Dendritic cell treated with granulocyte-macrophage colony-stimulating factor and Interleukin-4, amounts not matched to agents 40 ng/mL and 50 ng/mL, for 4 days (primary cell): ENCODE measurements at regions not wholly inside any gene's neighbourhood (a gene's known extent, or its start where the extent isn't known, plus 50 kb on each side); places are given as distances from the start of the nearest gene placed in this dataset.
"Not testable (repeated sequence)": the region's sequence is repeated elsewhere in the genome, so short reads cannot be mapped to it uniquely, and the experiment has no call there.

Experiments used
- H3K27ac Mint-ChIP-seq: one replicate; pipeline ENCODE4 v1.8.0; 2022; ENCODE audit warnings: mild to moderate bottlenecking, mixed read lengths
- H3K27me3 Mint-ChIP-seq: one replicate; pipeline ENCODE4 v1.8.0; 2022; ENCODE audit warnings: mild to moderate bottlenecking, mixed read lengths
- H3K36me3 Mint-ChIP-seq: one replicate; pipeline ENCODE4 v1.8.0; 2022; ENCODE audit warnings: low read depth, mixed read lengths
- H3K4me1 Mint-ChIP-seq: one replicate; pipeline ENCODE4 v1.8.0; 2022; ENCODE audit warnings: low read depth, mixed read lengths
- H3K4me3 Mint-ChIP-seq: one replicate; pipeline ENCODE4 v1.8.0; 2022; ENCODE audit warnings: mild to moderate bottlenecking, moderate library complexity, mixed read lengths
- H3K9me3 Mint-ChIP-seq: one replicate; pipeline ENCODE4 v1.8.0; 2022; ENCODE audit warnings: mixed read lengths
- intact Hi-C: fragments of 100-400 bp; cut with micrococcal nuclease; formaldehyde crosslinking; loops from one replicate; pipeline ENCODE4 v1.15.0; 2022

GRCh38 chr10:80855348-80855971 is 317.8 kb downstream of the SH2D4B start:
- H3K36me3 Mint-ChIP-seq, result no peaks in the 10 kb centered on the region
- no peaks in the 10 kb centered on the region for H3K27me3 Mint-ChIP-seq
- no peaks in the 10 kb centered on the region for H3K4me1 Mint-ChIP-seq
- no peak overlapping the region for H3K27ac Mint-ChIP-seq
- H3K4me3 Mint-ChIP-seq, result no peak overlapping the region
- intact Hi-C loops, result no loop called here
- no peaks in the 10 kb centered on the region for H3K9me3 Mint-ChIP-seq

GRCh38 chr10:80856186-80856585 is 318.5 kb downstream of the SH2D4B start:
- Mint-ChIP-seq H3K4me1 (no peaks in the 10 kb centered on the region), H3K4me3 (no peak overlapping the region), H3K36me3 (no peaks in the 10 kb centered on the region), H3K27me3 (no peaks in the 10 kb centered on the region), H3K9me3 (no peaks in the 10 kb centered on the region), H3K27ac (no peak overlapping the region)
- intact Hi-C loops, result no loop called here

- H3K4me3 Mint-ChIP-seq, H3K36me3 Mint-ChIP-seq, H3K27me3 Mint-ChIP-seq, H3K27ac Mint-ChIP-seq, intact Hi-C loops, H3K9me3 Mint-ChIP-seq, H3K4me1 Mint-ChIP-seq: not testable (repeated sequence)
Measured at GRCh38 chr10:80859279-80859678, 321.6 kb downstream of the SH2D4B start.

GRCh38 chr10:80860719-80861118 is 323.0 kb downstream of the SH2D4B start:
- Mint-ChIP-seq H3K4me3 (no peak overlapping the region), H3K9me3 (no peaks in the 10 kb centered on the region), H3K27ac (no peak overlapping the region), H3K4me1 (no peaks in the 10 kb centered on the region), H3K27me3 (no peaks in the 10 kb centered on the region), H3K36me3 (no peaks in the 10 kb centered on the region)
- intact Hi-C loops, result no loop called here

GRCh38 chr10:80861882-80862281 is 324.2 kb downstream of the SH2D4B start:
- Mint-ChIP-seq H3K4me3 (no peak overlapping the region), H3K36me3 (no peaks in the 10 kb centered on the region), H3K27ac (no peak overlapping the region), H3K9me3 (no peaks in the 10 kb centered on the region), H3K4me1 (no peaks in the 10 kb centered on the region), H3K27me3 (no peaks in the 10 kb centered on the region)
- intact Hi-C loops, result no loop called here

- Mint-ChIP-seq H3K4me3 (no peak overlapping the region), H3K4me1 (no peaks in the 10 kb centered on the region), H3K9me3 (no peaks in the 10 kb centered on the region), H3K36me3 (no peaks in the 10 kb centered on the region), H3K27ac (no peak overlapping the region), H3K27me3 (no peaks in the 10 kb centered on the region)
- intact Hi-C loops, result no loop called here
Measured at GRCh38 chr10:80870282-80870681, 332.6 kb downstream of the SH2D4B start.

- H3K4me1 Mint-ChIP-seq, result no peaks in the 10 kb centered on the region
- H3K27ac Mint-ChIP-seq, result no peak overlapping the region
- no peak overlapping the region for H3K4me3 Mint-ChIP-seq
- H3K27me3 Mint-ChIP-seq, result no peaks in the 10 kb centered on the region
- no peaks in the 10 kb centered on the region for H3K9me3 Mint-ChIP-seq
- intact Hi-C loops, result no loop called here
- H3K36me3 Mint-ChIP-seq, result no peaks in the 10 kb centered on the region
Measured at GRCh38 chr10:80871083-80871482, 333.4 kb downstream of the SH2D4B start.

GRCh38 chr10:80878330-80878729 is 340.6 kb downstream of the SH2D4B start:
- intact Hi-C loops, result no loop called here
- no peaks in the 10 kb centered on the region for H3K36me3 Mint-ChIP-seq
- no peaks in the 10 kb centered on the region for H3K4me1 Mint-ChIP-seq
- H3K27me3 Mint-ChIP-seq, result no peaks in the 10 kb centered on the region
- no peak overlapping the region for H3K4me3 Mint-ChIP-seq
- H3K27ac Mint-ChIP-seq, result no peak overlapping the region
- H3K9me3 Mint-ChIP-seq, result peaks cover 26% of the 10 kb centered on the region

GRCh38 chr10:80890146-80890545 is 352.4 kb downstream of the SH2D4B start:
- no peaks in the 10 kb centered on the region for H3K36me3 Mint-ChIP-seq
- intact Hi-C loops, result no loop called here

GRCh38 chr10:80893256-80893655 is 355.6 kb downstream of the SH2D4B start:
- H3K36me3 Mint-ChIP-seq, result no peaks in the 10 kb centered on the region
- intact Hi-C loops, result no loop called here
- no peak overlapping the region for H3K4me3 Mint-ChIP-seq

More at GRCh38 chr10:80890146-80890545, 352.4 kb downstream of the SH2D4B start:
- Mint-ChIP-seq H3K4me3 (no peak overlapping the region), H3K27me3 (no peaks in the 10 kb centered on the region), H3K4me1 (no peaks in the 10 kb centered on the region), H3K27ac (no peak overlapping the region), H3K9me3 (no peaks in the 10 kb centered on the region)

GRCh38 chr10:80894311-80894791 is 356.6 kb downstream of the SH2D4B start:
- Mint-ChIP-seq H3K27ac (no peak overlapping the region), H3K27me3 (no peaks in the 10 kb centered on the region), H3K9me3 (no peaks in the 10 kb centered on the region), H3K36me3 (no peaks in the 10 kb centered on the region), H3K4me3 (no peak overlapping the region), H3K4me1 (no peaks in the 10 kb centered on the region)
- intact Hi-C loops, result no loop called here

More at GRCh38 chr10:80893256-80893655, 355.6 kb downstream of the SH2D4B start:
- H3K4me1 Mint-ChIP-seq, result no peaks in the 10 kb centered on the region
- H3K27me3 Mint-ChIP-seq, result no peaks in the 10 kb centered on the region
- H3K9me3 Mint-ChIP-seq, result no peaks in the 10 kb centered on the region
- no peak overlapping the region for H3K27ac Mint-ChIP-seq

GRCh38 chr10:80894797-80895467 is 357.2 kb downstream of the SH2D4B start:
- H3K9me3 Mint-ChIP-seq, result no peaks in the 10 kb centered on the region
- H3K27ac Mint-ChIP-seq, result no peak overlapping the region
- no peaks in the 10 kb centered on the region for H3K27me3 Mint-ChIP-seq
- no peaks in the 10 kb centered on the region for H3K36me3 Mint-ChIP-seq
- no peak overlapping the region for H3K4me3 Mint-ChIP-seq
- intact Hi-C loops, result no loop called here
- H3K4me1 Mint-ChIP-seq, result no peaks in the 10 kb centered on the region

GRCh38 chr10:80896076-80896475 is 358.4 kb downstream of the SH2D4B start:
- H3K27ac Mint-ChIP-seq, result no peak overlapping the region
- intact Hi-C loops, result no loop called here
- H3K27me3 Mint-ChIP-seq, result no peaks in the 10 kb centered on the region
- no peaks in the 10 kb centered on the region for H3K36me3 Mint-ChIP-seq
- H3K4me1 Mint-ChIP-seq, result no peaks in the 10 kb centered on the region
- no peak overlapping the region for H3K4me3 Mint-ChIP-seq
- H3K9me3 Mint-ChIP-seq, result no peaks in the 10 kb centered on the region

GRCh38 chr10:80896959-80897358 is 359.3 kb downstream of the SH2D4B start:
- intact Hi-C loops, result no loop called here
- H3K27me3 Mint-ChIP-seq, result no peaks in the 10 kb centered on the region
- no peak overlapping the region for H3K27ac Mint-ChIP-seq
- no peaks in the 10 kb centered on the region for H3K9me3 Mint-ChIP-seq
- H3K36me3 Mint-ChIP-seq, result no peaks in the 10 kb centered on the region
- no peak overlapping the region for H3K4me3 Mint-ChIP-seq
- H3K4me1 Mint-ChIP-seq, result no peaks in the 10 kb centered on the region

- no peaks in the 10 kb centered on the region for H3K4me1 Mint-ChIP-seq
- H3K9me3 Mint-ChIP-seq, result no peaks in the 10 kb centered on the region
- no peaks in the 10 kb centered on the region for H3K27me3 Mint-ChIP-seq
- no peaks in the 10 kb centered on the region for H3K36me3 Mint-ChIP-seq
- intact Hi-C loops, result no loop called here
- H3K4me3 Mint-ChIP-seq, result no peak overlapping the region
- H3K27ac Mint-ChIP-seq, result no peak overlapping the region
Measured at GRCh38 chr10:80900661-80901060, 363.0 kb downstream of the SH2D4B start.
